ENCODE measurements at regions not wholly inside any gene's neighbourhood (a gene's known extent, or its start where the extent isn't known, plus 50 kb on each side); places are given as distances from the start of the nearest gene placed in this dataset.
A peak's percentile ranks its signal among the peaks of the same experiment; 100 is the strongest.

DNA sequence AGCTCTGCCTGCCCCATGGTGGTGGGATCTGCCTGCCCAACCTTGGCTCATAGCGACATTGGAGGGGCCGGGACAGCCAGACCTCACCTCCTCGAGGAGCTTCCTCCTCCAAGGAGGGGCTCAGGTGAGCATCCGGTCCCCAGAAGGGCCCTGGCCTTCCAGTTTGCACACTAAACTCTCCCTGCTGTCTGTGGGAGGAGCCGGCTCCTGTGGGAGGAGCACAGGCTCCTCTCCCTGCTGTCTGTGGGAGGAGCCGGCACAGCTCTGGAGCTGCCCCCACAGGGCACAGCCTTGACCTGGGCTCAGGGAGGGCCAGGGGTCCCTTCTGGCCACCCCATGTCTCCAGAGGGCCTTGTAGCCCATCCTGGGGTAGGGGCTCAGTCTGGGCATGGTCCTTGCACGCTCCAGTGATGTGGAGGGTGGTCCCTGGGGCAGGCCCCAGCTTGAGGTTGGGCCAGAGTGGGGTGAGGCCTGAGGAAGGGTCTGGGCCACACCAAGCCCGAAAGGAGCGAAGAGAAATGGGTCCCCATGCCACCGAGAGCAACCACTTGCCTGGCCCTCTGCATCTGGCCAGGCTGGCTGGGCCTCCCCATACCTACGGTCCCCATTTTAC is 147.5 kb upstream of the C14orf180 start:
- no peaks in the 10 kb centered on the region for H3K4me1 Mint-ChIP-seq
- peak; percentile 13 for DNase-seq
- POLR2A ChIA-PET = no interaction called here
- H3K27me3 Mint-ChIP-seq = no peaks in the 10 kb centered on the region
- no peak overlapping the region for H3K27ac Mint-ChIP-seq
- CTCF ChIA-PET = no interaction called here
- no peaks in the 10 kb centered on the region for H3K9me3 Mint-ChIP-seq
- no peak overlapping the region for H3K4me3 Mint-ChIP-seq
- H3K36me3 Mint-ChIP-seq (ENCODE audit: low read depth) = no peaks in the 10 kb centered on the region

DNA sequence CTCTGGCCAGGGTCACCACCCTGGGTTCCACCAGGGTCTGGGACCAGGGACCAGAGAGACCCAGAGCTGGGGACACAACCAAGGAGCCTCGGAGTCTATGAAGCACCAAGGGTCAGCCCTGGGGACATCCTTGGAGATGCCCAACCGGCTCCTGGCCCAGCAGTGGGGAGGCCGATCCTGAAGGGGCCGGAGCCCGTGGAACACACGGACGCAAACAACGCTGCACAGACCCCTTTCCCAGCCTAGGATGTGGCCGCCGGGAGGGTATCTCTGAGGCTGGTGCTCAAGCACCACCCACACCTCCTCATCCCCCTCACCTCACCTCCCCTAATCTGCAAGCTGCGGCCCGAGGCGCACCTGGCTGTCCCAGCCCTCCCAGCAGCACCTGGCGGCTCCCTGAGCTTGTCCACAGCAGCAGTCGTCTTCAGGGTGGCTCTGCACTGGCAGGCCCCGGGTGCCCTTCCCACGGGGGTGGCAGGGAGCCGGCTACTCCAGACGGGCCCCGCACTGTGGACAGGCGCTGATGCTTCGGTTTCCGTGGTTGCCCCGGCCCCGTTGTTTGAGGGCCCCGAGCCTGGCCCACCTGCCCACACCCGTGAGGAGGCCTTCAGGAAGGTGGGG is 146.8 kb upstream of the C14orf180 start:
- Mint-ChIP-seq H3K36me3 (ENCODE audit: low read depth) (no peaks in the 10 kb centered on the region), H3K4me3 (no peak overlapping the region), H3K27me3 (no peaks in the 10 kb centered on the region), H3K4me1 (no peaks in the 10 kb centered on the region), H3K27ac (no peak overlapping the region), H3K9me3 (no peaks in the 10 kb centered on the region)
- DNase-seq = peak; percentile 11
- POLR2A ChIA-PET = no interaction called here
- CTCF ChIA-PET = no interaction called here

DNA sequence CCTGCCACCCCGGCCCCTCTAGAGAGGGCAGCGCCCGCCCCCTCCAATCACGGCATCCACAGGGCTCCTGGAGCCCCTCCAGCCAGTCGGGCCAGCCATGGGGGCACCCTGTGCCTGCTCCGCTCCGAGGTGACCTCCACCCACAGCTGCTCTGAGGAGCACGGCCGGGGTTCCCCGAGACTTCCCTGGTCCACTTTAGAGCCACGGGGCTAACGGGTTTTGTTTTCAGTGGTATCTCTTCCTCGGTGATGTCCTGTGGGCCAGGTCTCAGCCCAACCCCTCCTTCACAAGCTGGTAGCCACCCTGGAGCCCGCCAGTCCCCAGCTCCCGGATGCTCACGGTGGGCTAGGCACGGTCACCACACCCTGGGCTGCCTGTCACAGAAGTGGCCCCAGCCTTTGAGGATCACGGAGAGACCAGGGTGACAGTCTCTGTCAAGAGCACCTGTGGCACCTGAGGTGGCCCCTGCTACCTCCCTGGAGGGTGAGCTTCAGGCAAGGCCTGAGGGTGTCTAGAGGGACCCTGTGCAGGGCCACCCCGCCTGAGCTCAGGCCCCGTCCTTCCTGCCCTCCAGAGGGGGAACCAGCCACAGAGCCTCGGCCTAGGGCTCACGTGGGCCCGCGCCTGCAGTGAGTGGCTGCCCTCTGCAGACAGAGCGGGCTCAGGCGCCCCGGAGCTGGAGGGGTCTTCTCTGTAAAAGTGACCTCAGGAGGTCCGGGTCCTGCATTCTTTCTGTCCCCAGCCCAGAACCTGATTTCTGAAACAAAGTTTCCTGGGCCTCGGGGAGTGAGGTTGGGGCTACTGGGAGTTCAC is 146.0 kb upstream of the C14orf180 start:
- ChIA-PET POLR2A (no interaction called here), CTCF (no interaction called here)
- H3K9me3 Mint-ChIP-seq = no peaks in the 10 kb centered on the region
- no peak overlapping the region for H3K4me3 Mint-ChIP-seq
- no peak overlapping the region for H3K27ac Mint-ChIP-seq
- no peaks in the 10 kb centered on the region for H3K27me3 Mint-ChIP-seq
- H3K4me1 Mint-ChIP-seq = no peaks in the 10 kb centered on the region
- DNase-seq = peak; percentile 11
- no peaks in the 10 kb centered on the region for H3K36me3 Mint-ChIP-seq (ENCODE audit: low read depth)

GRCh38 chr14:104434214-104435076 is 145.1 kb upstream of the C14orf180 start:
- POLR2A ChIA-PET = no interaction called here
- H3K27me3 Mint-ChIP-seq = no peaks in the 10 kb centered on the region
- no peaks in the 10 kb centered on the region for H3K36me3 Mint-ChIP-seq (ENCODE audit: low read depth)
- no peaks in the 10 kb centered on the region for H3K4me1 Mint-ChIP-seq
- H3K4me3 Mint-ChIP-seq = no peak overlapping the region
- CTCF ChIA-PET = no interaction called here
- no peaks in the 10 kb centered on the region for H3K9me3 Mint-ChIP-seq
- peak; percentile 14 for DNase-seq
- no peak overlapping the region for H3K27ac Mint-ChIP-seq

GRCh38 chr14:104435147-104436046 is 144.2 kb upstream of the C14orf180 start:
- peak; percentile 6 for DNase-seq
- POLR2A ChIA-PET = no interaction called here
- Mint-ChIP-seq H3K27ac (no peak overlapping the region), H3K4me1 (no peaks in the 10 kb centered on the region), H3K27me3 (no peaks in the 10 kb centered on the region), H3K9me3 (no peaks in the 10 kb centered on the region), H3K4me3 (no peak overlapping the region), H3K36me3 (ENCODE audit: low read depth) (no peaks in the 10 kb centered on the region)
- CTCF ChIA-PET = no interaction called here

GRCh38 chr14:104436047-104436591 is 143.4 kb upstream of the C14orf180 start:
- Mint-ChIP-seq H3K9me3 (no peaks in the 10 kb centered on the region), H3K27ac (no peak overlapping the region), H3K36me3 (ENCODE audit: low read depth) (no peaks in the 10 kb centered on the region), H3K27me3 (no peaks in the 10 kb centered on the region), H3K4me3 (no peak overlapping the region), H3K4me1 (no peaks in the 10 kb centered on the region)
- peak; percentile 12 for DNase-seq
- ChIA-PET CTCF (no interaction called here), POLR2A (no interaction called here)

DNA sequence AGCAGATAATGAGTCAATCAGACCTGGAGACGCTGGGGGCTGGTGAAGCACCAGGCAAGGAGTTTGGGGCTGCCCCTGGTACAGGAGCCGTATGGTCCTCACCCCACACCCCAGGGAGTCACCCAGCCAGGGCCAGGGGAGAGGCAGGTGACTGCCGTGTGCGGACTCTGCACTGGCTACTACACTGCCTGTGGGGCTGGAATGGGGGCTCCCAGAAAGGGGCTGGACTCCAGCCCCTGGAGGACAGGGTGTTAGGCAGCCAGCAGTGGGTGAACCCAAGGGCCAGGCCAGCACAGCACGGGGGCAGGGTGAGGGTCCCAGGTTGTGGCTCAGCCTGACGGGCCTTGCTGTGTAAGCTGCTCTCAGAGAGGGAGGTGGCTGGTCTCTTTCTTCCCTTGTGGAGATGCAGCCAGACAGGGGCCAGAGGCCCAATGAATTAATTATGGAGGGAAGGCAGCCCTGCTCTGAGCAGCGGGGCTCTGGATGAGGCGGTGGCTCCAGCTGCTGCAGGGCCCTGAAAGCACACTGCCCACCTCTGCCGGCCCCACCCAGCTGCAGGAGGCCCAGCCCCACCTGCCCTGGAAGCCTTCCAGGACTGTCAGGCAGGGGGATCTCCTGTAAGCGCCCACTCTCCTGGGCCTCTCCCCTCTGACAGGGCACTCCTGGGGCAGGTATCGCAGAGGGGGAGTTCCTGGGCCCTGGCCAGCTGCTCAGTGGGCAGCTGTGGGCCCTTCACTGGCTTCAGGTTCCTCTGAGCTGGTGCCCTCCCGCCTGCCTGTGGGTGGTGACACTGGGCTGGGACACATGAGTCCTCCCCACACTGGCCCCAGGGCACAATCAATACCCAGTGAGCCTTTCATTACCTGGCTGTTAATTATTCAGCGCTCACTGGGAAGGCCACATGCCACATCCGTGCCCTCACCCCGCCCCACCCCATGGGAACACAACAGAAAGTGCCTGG is 142.5 kb upstream of the C14orf180 start:
- DNase-seq = peak; percentile 14
- Mint-ChIP-seq H3K9me3 (no peaks in the 10 kb centered on the region), H3K27ac (no peak overlapping the region), H3K4me3 (no peak overlapping the region), H3K4me1 (no peaks in the 10 kb centered on the region), H3K36me3 (ENCODE audit: low read depth) (no peaks in the 10 kb centered on the region), H3K27me3 (no peaks in the 10 kb centered on the region)
- POLR2A ChIA-PET = no interaction called here
- CTCF ChIA-PET = no interaction called here

DNA sequence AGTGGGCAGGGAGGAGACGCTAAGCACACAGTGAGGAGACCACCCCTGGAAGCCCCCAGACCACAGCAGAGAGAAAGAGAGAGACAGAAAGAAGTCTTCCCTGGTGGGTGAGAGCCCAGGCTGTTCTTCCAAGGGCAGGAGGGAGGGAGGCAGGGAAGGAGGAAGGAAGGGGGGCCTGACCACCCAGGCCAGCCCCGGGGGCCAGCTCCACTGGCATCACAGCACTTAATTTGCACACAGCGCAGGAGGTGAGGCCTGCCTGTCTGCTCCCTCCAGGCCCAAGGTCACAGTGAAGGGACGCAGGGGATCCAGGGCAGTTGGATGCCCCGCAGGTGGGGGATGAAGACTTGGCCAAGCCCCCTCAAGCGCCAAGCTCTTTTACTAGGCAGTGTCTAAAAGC is 141.9 kb upstream of the C14orf180 start:
- Mint-ChIP-seq H3K9me3 (no peaks in the 10 kb centered on the region), H3K27ac (no peak overlapping the region), H3K4me3 (no peak overlapping the region), H3K4me1 (no peaks in the 10 kb centered on the region), H3K36me3 (ENCODE audit: low read depth) (no peaks in the 10 kb centered on the region), H3K27me3 (no peaks in the 10 kb centered on the region)
- CTCF ChIA-PET = no interaction called here
- no peak for DNase-seq
- POLR2A ChIA-PET = no interaction called here

- H3K27ac Mint-ChIP-seq = no peak overlapping the region
- H3K4me3 Mint-ChIP-seq = no peak overlapping the region
- no peaks in the 10 kb centered on the region for H3K27me3 Mint-ChIP-seq
- H3K9me3 Mint-ChIP-seq = no peaks in the 10 kb centered on the region
- H3K36me3 Mint-ChIP-seq (ENCODE audit: low read depth) = no peaks in the 10 kb centered on the region
- POLR2A ChIA-PET = no interaction called here
- peak; percentile 4 for DNase-seq
- CTCF ChIA-PET = no interaction called here
- H3K4me1 Mint-ChIP-seq = no peaks in the 10 kb centered on the region
These were observed 141.2 kb upstream of the C14orf180 start for GRCh38 chr14:104438166-104438887.

DNA sequence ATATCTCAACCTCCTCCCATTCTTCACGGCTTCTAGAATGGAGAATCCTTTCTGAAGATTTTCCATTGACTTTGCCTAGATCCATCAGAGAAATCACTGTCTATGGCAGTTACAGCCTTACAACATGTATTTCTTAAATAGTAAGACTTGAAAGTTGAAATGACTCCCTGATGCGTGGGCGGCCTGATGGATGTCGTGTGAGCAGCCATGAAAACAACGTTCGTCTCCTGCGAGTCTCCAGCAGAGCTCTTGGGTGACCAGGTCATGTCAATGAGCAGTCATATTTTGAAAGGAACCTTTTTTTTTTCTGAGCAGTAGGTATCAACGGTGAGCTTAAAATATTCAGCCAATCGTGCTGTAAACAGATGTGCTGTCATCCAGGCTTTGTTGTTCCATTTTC is 139.9 kb upstream of the C14orf180 start:
- Mint-ChIP-seq H3K4me1 (no peaks in the 10 kb centered on the region), H3K36me3 (ENCODE audit: low read depth) (no peaks in the 10 kb centered on the region), H3K4me3 (no peak overlapping the region), H3K9me3 (peaks cover 3% of the 10 kb centered on the region), H3K27me3 (peaks cover 1% of the 10 kb centered on the region), H3K27ac (no peak overlapping the region)
- ChIA-PET CTCF (no interaction called here), POLR2A (no interaction called here)
- DNase-seq = no peak

- POLR2A ChIA-PET = no interaction called here
- CTCF ChIA-PET = no interaction called here
- DNase-seq = peak; percentile 14
- peaks cover 1% of the 10 kb centered on the region for H3K27me3 Mint-ChIP-seq
- H3K36me3 Mint-ChIP-seq (ENCODE audit: low read depth) = no peaks in the 10 kb centered on the region
- H3K27ac Mint-ChIP-seq = no peak overlapping the region
- no peak overlapping the region for H3K4me3 Mint-ChIP-seq
- no peaks in the 10 kb centered on the region for H3K4me1 Mint-ChIP-seq
- peaks cover 3% of the 10 kb centered on the region for H3K9me3 Mint-ChIP-seq
These were observed 139.1 kb upstream of the C14orf180 start for GRCh38 chr14:104440297-104440956.

Measured in activated CD4-positive, alpha-beta memory T cell treated with anti-CD3 and anti-CD28 coated beads, Interleukin-2, amount 10 ng/mL, durations not matched to agents 7 days and 5 days (primary cell).